ENCODE measurements at regions not wholly inside any gene's neighbourhood (a gene's known extent, or its start where the extent isn't known, plus 50 kb on each side); places are given as distances from the start of the nearest gene placed in this dataset.

- no peaks in the 10 kb centered on the region for H3K9me2 ChIP-seq
- no peak overlapping the region for H3K4me2 ChIP-seq
- H3K79me2 ChIP-seq (ENCODE audit: insufficient read depth) = no peaks in the 10 kb centered on the region
- ChIA-PET POLR2A (no interaction called here), CTCF (interaction anchor here (0.7 kb wide), 1 partner anchor 51 kb away, joined by 4 read pairs; no protein-coding TSS in a partner anchor)
- DNase-seq = no peak
- H3K9ac ChIP-seq = no peak overlapping the region
- H3K9me3 ChIP-seq = no peaks in the 10 kb centered on the region
- H3K36me3 ChIP-seq (replicated peaks in 1 of 2; ENCODE audit: control insufficient read depth in 1 of 2, insufficient read depth in 2 of 2, low read length in 1 of 2) = peaks cover 0 to 8% of the 10 kb centered on the region in 2 experiments
- no peaks in the 10 kb centered on the region for H3K27me3 ChIP-seq (ENCODE audit: insufficient read depth)
- H3K27ac ChIP-seq (ENCODE audit: low read depth in 2 of 2, low read length in 1 of 2) = no peak overlapping the region
- WGBS (ENCODE audit: low lambda C conversion rate) = 97% methylated on average over 3 of the region's 3 CpGs
- H3K4me3 ChIP-seq (ENCODE audit: low read depth in 2 of 2, low read length in 1 of 2) = no peak overlapping the region
- peaks cover 7% of the 10 kb centered on the region for H3F3A ChIP-seq (replicated peaks; ENCODE audit: insufficient read depth)
- H2AFZ ChIP-seq (ENCODE audit: low read depth) = no peak overlapping the region
- H3K4me1 ChIP-seq (ENCODE audit: control insufficient read depth in 1 of 2, insufficient read depth in 2 of 2, low read depth in 1 of 2, low read length in 1 of 2) = peaks cover 4 to 11% of the 10 kb centered on the region in 2 experiments; a peak in 3 of 4 replicates
- H4K20me1 ChIP-seq (ENCODE audit: insufficient read depth) = no peaks in the 10 kb centered on the region
- TF ChIP-seq FOXM1 (IDR thresholded peaks at IDR 0.05; ENCODE audit: low read depth) (no peak), FOXJ3 (CRISPR knock-in tag; IDR thresholded peaks at IDR 0.05) (no peak), USF2 (IDR thresholded peaks at IDR 0.05; ENCODE audit: borderline replicate concordance, low read depth, low read length) (no peak), SIN3A (IDR thresholded peaks at IDR 0.05; ENCODE audit: borderline replicate concordance, low read depth, low read length) (no peak), TEAD4 (IDR thresholded peaks at IDR 0.05; ENCODE audit: borderline replicate concordance, insufficient read depth) (no peak), JUND (IDR thresholded peaks at IDR 0.05) (no peak), MXI1 (IDR thresholded peaks at IDR 0.05; ENCODE audit: low read depth, low read length) (no peak), CHD2 (IDR thresholded peaks at IDR 0.05; ENCODE audit: low read length, partially characterized antibody) (no peak), EZH2phosphoT487 (IDR thresholded peaks at IDR 0.05; ENCODE audit: borderline replicate concordance, low read depth) (no peak), RFX5 (IDR thresholded peaks at IDR 0.05; ENCODE audit: low read length) (no peak)
These were observed 153.6 kb downstream of the TLR5 start for GRCh38 chr1:222989443-222989842.

GRCh38 chr1:222991177-222991576, 151.9 kb downstream of the TLR5 start:
- no peak overlapping the region for H2AFZ ChIP-seq (ENCODE audit: low read depth)
- no peak overlapping the region for H3K27ac ChIP-seq (ENCODE audit: low read depth in 2 of 2, low read length in 1 of 2)
- TF ChIP-seq, protein P1, sequence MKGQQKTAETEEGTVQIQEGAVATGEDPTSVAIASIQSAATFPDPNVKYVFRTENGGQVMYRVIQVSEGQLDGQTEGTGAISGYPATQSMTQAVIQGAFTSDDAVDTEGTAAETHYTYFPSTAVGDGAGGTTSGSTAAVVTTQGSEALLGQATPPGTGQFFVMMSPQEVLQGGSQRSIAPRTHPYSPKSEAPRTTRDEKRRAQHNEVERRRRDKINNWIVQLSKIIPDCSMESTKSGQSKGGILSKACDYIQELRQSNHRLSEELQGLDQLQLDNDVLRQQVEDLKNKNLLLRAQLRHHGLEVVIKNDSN (IDR thresholded peaks at IDR 0.05; ENCODE audit: borderline replicate concordance, low read depth) = no peak
- TF ChIP-seq, protein P2, sequence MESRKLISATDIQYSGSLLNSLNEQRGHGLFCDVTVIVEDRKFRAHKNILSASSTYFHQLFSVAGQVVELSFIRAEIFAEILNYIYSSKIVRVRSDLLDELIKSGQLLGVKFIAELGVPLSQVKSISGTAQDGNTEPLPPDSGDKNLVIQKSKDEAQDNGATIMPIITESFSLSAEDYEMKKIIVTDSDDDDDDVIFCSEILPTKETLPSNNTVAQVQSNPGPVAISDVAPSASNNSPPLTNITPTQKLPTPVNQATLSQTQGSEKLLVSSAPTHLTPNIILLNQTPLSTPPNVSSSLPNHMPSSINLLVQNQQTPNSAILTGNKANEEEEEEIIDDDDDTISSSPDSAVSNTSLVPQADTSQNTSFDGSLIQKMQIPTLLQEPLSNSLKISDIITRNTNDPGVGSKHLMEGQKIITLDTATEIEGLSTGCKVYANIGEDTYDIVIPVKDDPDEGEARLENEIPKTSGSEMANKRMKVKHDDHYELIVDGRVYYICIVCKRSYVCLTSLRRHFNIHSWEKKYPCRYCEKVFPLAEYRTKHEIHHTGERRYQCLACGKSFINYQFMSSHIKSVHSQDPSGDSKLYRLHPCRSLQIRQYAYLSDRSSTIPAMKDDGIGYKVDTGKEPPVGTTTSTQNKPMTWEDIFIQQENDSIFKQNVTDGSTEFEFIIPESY (IDR thresholded peaks at IDR 0.05; ENCODE audit: borderline replicate concordance, low read depth) = no peak
- TF ChIP-seq RCOR1 (IDR thresholded peaks at IDR 0.05; ENCODE audit: low read length) = no peak
- no peak for TF ChIP-seq USF2 (IDR thresholded peaks at IDR 0.05; ENCODE audit: borderline replicate concordance, low read depth, low read length)
- no peak for TF ChIP-seq ELF1 (IDR thresholded peaks at IDR 0.05)
- TF ChIP-seq FOXM1 (IDR thresholded peaks at IDR 0.05; ENCODE audit: low read depth) = no peak
- TF ChIP-seq, protein P3, sequence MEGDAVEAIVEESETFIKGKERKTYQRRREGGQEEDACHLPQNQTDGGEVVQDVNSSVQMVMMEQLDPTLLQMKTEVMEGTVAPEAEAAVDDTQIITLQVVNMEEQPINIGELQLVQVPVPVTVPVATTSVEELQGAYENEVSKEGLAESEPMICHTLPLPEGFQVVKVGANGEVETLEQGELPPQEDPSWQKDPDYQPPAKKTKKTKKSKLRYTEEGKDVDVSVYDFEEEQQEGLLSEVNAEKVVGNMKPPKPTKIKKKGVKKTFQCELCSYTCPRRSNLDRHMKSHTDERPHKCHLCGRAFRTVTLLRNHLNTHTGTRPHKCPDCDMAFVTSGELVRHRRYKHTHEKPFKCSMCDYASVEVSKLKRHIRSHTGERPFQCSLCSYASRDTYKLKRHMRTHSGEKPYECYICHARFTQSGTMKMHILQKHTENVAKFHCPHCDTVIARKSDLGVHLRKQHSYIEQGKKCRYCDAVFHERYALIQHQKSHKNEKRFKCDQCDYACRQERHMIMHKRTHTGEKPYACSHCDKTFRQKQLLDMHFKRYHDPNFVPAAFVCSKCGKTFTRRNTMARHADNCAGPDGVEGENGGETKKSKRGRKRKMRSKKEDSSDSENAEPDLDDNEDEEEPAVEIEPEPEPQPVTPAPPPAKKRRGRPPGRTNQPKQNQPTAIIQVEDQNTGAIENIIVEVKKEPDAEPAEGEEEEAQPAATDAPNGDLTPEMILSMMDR (IDR thresholded peaks at IDR 0.05) = no peak
- H3K9me2 ChIP-seq = no peaks in the 10 kb centered on the region
- peaks cover 0 to 13% of the 10 kb centered on the region in 2 experiments for H3K36me3 ChIP-seq (replicated peaks in 1 of 2; ENCODE audit: control insufficient read depth in 1 of 2, insufficient read depth in 2 of 2, low read length in 1 of 2)
- H3K27me3 ChIP-seq (ENCODE audit: insufficient read depth) = no peaks in the 10 kb centered on the region
- H4K20me1 ChIP-seq (ENCODE audit: insufficient read depth) = no peaks in the 10 kb centered on the region
- H3K4me2 ChIP-seq = no peak overlapping the region
- H3K79me2 ChIP-seq (ENCODE audit: insufficient read depth) = no peaks in the 10 kb centered on the region
- H3K4me3 ChIP-seq (ENCODE audit: low read depth in 2 of 2, low read length in 1 of 2) = no peak overlapping the region
- H3K4me1 ChIP-seq (ENCODE audit: control insufficient read depth in 1 of 2, insufficient read depth in 2 of 2, low read depth in 1 of 2, low read length in 1 of 2) = peaks cover 10 to 22% of the 10 kb centered on the region in 2 experiments
- CTCF ChIA-PET = no interaction called here
- H3K9me3 ChIP-seq = no peaks in the 10 kb centered on the region
- DNase-seq = no peak
- POLR2A ChIA-PET = no interaction called here
- 92% methylated on average over 1 of the region's 1 CpG for WGBS (ENCODE audit: low lambda C conversion rate)
- H3F3A ChIP-seq (replicated peaks; ENCODE audit: insufficient read depth) = peaks cover 8% of the 10 kb centered on the region
- no peak overlapping the region for H3K9ac ChIP-seq
